ENCODE measurements at regions not wholly inside any gene's neighbourhood (a gene's known extent, or its start where the extent isn't known, plus 50 kb on each side); places are given as distances from the start of the nearest gene placed in this dataset.

DNA sequence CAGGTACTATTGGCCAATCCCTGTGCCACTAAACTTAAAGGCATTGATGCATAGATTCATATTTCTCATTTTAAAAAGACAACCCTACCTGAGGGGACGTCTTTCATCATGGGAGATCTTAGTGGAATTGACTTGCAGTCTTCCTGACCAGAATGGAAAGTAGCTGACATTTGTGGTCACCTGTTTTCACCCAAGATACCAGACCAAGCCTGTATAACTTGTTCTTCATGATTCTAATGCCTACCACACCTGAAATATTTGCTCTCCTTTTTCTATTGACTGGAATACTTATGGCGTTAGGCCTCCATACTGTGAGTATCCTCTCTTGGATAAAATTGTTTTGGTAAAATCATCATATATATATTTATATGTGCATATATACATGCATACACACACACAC lies 54.7 kb upstream of the XCR1 start:
- CTCF ChIA-PET: interaction anchor here (1.2 to 14.2 kb wide), 8 partner anchors 15 to 296 kb away, joined by 3 to 708 read pairs (median 4); partner anchors contain the start of genes CCR1, CCR5 and CXCR6
- ATAC-seq: no peak
- peaks cover 10% of the 10 kb centered on the region for H3K27me3 Mint-ChIP-seq
- H3K36me3 Mint-ChIP-seq: no peaks in the 10 kb centered on the region
- no peak overlapping the region for H3K4me3 Mint-ChIP-seq
- peaks cover 43% of the 10 kb centered on the region for H3K4me1 Mint-ChIP-seq
- DNase-seq: no peak
- H3K27ac Mint-ChIP-seq: no peak overlapping the region
- no peaks in the 10 kb centered on the region for H3K9me3 Mint-ChIP-seq (ENCODE audit: low read depth)

DNA sequence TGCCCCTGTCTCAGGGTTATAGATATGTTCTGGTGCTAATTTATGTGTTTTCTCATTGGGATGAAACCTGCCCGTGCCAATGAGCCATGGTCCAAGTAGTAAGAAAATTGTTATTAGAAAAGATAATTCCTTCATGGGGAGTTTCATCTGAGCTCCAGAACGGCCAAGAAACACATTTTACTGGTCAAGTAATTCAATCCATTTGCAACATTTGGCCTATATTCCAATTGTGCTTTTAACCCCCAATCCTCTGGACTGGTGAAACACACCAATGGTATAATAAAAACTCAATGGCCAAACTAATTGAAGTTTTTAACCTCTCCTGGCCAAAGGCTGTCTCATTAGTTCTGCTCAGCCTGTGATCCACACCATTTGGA lies 53.7 kb upstream of the XCR1 start:
- Mint-ChIP-seq H3K4me1 (peaks cover 51% of the 10 kb centered on the region), H3K36me3 (no peaks in the 10 kb centered on the region), H3K27ac (no peak overlapping the region), H3K9me3 (ENCODE audit: low read depth) (no peaks in the 10 kb centered on the region), H3K4me3 (no peak overlapping the region), H3K27me3 (peaks cover 10% of the 10 kb centered on the region)
- DNase-seq: no peak
- ATAC-seq: no peak
- CTCF ChIA-PET: interaction anchor here (0.8 to 14.2 kb wide), 13 partner anchors 9 to 297 kb away, joined by 3 to 708 read pairs (median 4); partner anchors contain the start of genes CCR1, CCR5 and CXCR6

DNA sequence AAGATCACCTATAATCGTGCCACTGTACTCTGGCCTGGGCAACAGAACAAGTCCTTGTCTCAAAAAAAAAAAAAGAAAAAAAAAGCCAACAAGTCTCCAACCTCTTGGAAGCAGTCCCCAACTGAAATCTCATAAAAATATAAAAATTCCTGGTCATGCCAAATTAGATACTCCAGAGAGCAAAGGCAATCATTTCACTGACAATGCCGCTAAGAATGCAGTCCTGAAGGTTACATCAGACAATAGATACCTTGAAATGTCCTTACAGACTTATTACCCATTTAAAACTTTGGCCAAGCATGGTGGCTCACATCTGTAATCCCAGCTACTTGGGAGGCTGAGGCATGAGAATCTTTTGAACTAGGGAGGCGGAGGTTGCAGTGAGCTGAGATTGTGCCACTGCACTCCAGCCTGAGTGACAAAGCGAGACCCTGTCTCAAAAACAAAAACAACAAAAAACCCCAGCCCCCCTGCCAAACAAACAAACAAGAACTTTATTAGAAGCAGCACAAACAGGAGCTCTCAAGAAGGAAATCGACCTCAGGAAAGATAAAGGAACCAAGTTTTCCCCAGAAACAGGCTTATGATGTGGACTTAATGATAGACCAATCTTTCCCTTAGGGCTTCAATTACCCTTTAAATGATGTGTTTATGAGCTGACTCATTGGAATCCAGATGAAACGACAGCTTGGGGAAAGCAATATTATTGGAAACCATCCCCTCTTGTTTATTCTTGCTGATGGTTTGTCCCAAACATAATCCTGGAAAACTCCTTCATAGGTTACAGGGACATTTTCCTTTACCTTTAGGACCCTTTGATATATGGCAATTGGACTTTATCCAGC lies 53.1 kb upstream of the XCR1 start:
- Mint-ChIP-seq H3K27me3 (peaks cover 10% of the 10 kb centered on the region), H3K9me3 (ENCODE audit: low read depth) (no peaks in the 10 kb centered on the region), H3K27ac (no peak overlapping the region), H3K4me1 (peaks cover 49% of the 10 kb centered on the region), H3K36me3 (no peaks in the 10 kb centered on the region), H3K4me3 (no peak overlapping the region)
- ATAC-seq (no peak), DNase-seq (no peak)
- CTCF ChIA-PET: interaction anchor here (0.8 to 14.2 kb wide), 16 partner anchors 9 to 295 kb away, joined by 3 to 708 read pairs (median 4); partner anchors contain the start of genes CCR1, CCR5 and CXCR6

DNA sequence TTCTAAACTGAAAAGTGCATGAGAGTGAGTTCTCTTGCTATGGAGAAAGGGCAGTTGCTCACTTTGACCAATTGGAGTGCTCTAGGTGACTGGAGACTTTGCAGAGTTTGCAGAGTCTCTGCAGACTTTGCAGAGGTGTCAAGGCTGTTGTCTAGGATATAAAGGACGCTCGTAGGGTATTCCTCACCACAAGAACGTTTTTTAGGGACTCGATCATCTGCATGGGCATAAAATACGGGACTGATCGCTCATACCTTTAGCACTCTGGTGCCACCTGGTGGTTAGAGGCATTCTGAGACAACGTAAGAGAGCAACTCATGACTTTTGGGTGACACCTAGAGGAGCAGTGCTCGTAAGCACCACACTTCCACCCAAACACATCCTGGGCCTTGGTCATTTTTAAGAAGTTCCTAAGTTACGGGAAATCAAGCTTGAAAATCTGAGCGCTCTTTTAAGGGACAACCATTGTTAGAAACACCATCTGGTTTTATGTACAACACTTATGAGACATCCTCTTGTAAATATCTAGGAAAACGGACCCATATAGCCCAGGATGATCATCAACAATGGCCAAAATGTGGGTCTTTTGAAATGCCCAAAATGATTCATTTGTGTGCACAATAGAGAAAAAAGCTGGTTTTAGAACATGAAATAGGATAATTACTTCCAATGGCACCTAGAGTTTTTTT lies 51.6 kb upstream of the XCR1 start:
- ATAC-seq: peak; percentile 98
- peak; percentile 94 for DNase-seq
- peak overlapping the region; percentile 67 for H3K27ac Mint-ChIP-seq
- H3K36me3 Mint-ChIP-seq: peaks cover 9% of the 10 kb centered on the region
- no peak overlapping the region for H3K4me3 Mint-ChIP-seq
- peaks cover 58% of the 10 kb centered on the region for H3K4me1 Mint-ChIP-seq
- no peaks in the 10 kb centered on the region for H3K9me3 Mint-ChIP-seq (ENCODE audit: low read depth)
- CTCF ChIA-PET: interaction anchor here (0.6 to 14.2 kb wide), 54 partner anchors 10 to 568 kb away, joined by 3 to 708 read pairs (median 4); partner anchors contain the start of genes CCR1, CCR5, CXCR6 and FYCO1
- H3K27me3 Mint-ChIP-seq: peaks cover 10% of the 10 kb centered on the region

Measured in activated CD8-positive, alpha-beta memory T cell treated with anti-CD3 and anti-CD28 coated beads, Interleukin-2, amount 10 ng/mL, durations not matched to agents 7 days and 5 days (primary cell).